ENCODE measurements at regions not wholly inside any gene's neighbourhood (a gene's known extent, or its start where the extent isn't known, plus 50 kb on each side); places are given as distances from the start of the nearest gene placed in this dataset.

- no peaks in the 10 kb centered on the region for H3K36me3 ChIP-seq (ENCODE audit: control insufficient read depth, insufficient read depth, low read length)
These were observed 234.3 kb upstream of the TRPC4 start for GRCh38 chr13:38103851-38104250.

DNA sequence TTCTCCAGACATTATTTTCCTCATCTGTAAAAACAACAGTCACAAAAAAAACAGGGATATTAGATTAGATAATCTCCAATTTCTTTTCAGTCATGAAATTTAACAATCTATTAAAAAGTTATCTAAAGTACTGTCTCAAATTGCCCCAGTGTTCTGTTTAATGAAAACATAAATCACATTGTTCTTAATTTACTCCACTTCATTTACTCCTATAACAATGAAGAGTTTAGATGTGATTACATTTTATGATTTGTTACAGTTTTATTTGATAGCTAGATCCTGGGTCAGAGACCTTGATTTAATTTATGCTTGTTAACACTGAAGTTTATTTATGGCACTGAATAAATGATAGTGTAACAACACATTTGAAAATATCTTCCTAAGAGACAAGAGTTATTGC lies 230.2 kb upstream of the TRPC4 start:
- ATAC-seq (no peak), DNase-seq (no peak)
- Histone ChIP-seq H3K27ac (ENCODE audit: low read length) (no peak overlapping the region), H3K4me1 (ENCODE audit: control insufficient read depth, insufficient read depth, low read length) (no peaks in the 10 kb centered on the region), H3K9me3 (ENCODE audit: control insufficient read depth, insufficient read depth, low read length) (peaks cover 5% of the 10 kb centered on the region), H3K4me3 (ENCODE audit: low read length) (no peak overlapping the region), H3K27me3 (ENCODE audit: control insufficient read depth, insufficient read depth, low read length) (no peaks in the 10 kb centered on the region), H3K36me3 (ENCODE audit: control insufficient read depth, insufficient read depth, low read length) (no peaks in the 10 kb centered on the region)
- intact Hi-C loops (cut with micrococcal nuclease): no loop called here
- Mint-ChIP-seq H3K4me1 (no peaks in the 10 kb centered on the region), H3K27ac (no peak overlapping the region), H3K27me3 (ENCODE audit: low read depth in 2 of 2) (no peaks in the 10 kb centered on the region), H3K4me3 (no peak overlapping the region), H3K36me3 (peaks cover 8% of the 10 kb centered on the region), H3K9me3 (peaks cover 13 to 17% of the 10 kb centered on the region in 2 donors)
- TF ChIP-seq CTCF (IDR thresholded peaks at IDR 0.05): no peak

More at GRCh38 chr13:38103851-38104250, 234.3 kb upstream of the TRPC4 start:
- peaks cover 8% of the 10 kb centered on the region for H3K36me3 Mint-ChIP-seq
- intact Hi-C loops (cut with micrococcal nuclease): no loop called here
- DNase-seq: no peak
- H3K27ac Mint-ChIP-seq: no peak overlapping the region
- Histone ChIP-seq H3K9me3 (ENCODE audit: control insufficient read depth, insufficient read depth, low read length) (peaks cover 5% of the 10 kb centered on the region), H3K27ac (ENCODE audit: low read length) (no peak overlapping the region), H3K27me3 (ENCODE audit: control insufficient read depth, insufficient read depth, low read length) (no peaks in the 10 kb centered on the region), H3K4me1 (ENCODE audit: control insufficient read depth, insufficient read depth, low read length) (no peaks in the 10 kb centered on the region), H3K4me3 (ENCODE audit: low read length) (no peak overlapping the region)
- H3K4me1 Mint-ChIP-seq: no peaks in the 10 kb centered on the region
- ATAC-seq: no peak
- TF ChIP-seq CTCF (IDR thresholded peaks at IDR 0.05): no peak
- no peak overlapping the region for H3K4me3 Mint-ChIP-seq
- no peaks in the 10 kb centered on the region for H3K27me3 Mint-ChIP-seq (ENCODE audit: low read depth in 2 of 2)
- peaks cover 11 to 17% of the 10 kb centered on the region in 2 donors for H3K9me3 Mint-ChIP-seq

DNA sequence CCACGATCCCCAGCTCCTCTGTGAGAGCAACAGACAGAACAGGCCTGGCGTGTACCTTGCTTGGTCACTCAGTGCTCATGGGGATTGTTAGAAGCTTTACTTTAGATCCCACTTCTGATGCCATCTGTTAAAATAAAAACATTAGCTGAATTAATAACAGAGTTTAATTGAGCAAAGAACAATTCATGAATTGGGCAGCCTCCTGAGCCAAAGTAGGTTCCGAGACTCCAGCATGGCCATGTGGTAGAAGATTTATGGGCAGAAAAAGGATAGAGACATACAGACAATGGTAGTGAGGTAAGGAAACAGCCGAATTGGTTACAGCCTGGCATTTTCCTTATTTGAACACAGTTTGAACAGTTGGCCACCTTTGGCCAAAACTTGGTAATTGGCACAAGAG lies 223.9 kb upstream of the TRPC4 start:
- no peaks in the 10 kb centered on the region for H3K36me3 Mint-ChIP-seq
- H3K9me3 Mint-ChIP-seq: peaks cover 9 to 15% of the 10 kb centered on the region in 2 donors
- no peak for TF ChIP-seq CTCF (IDR thresholded peaks at IDR 0.05)
- H3K27ac ChIP-seq (ENCODE audit: low read length): no peak overlapping the region
- no peaks in the 10 kb centered on the region for H3K36me3 ChIP-seq (ENCODE audit: control insufficient read depth, insufficient read depth, low read length)
- no peak overlapping the region for H3K4me3 ChIP-seq (ENCODE audit: low read length)
- WGBS (ENCODE audit: insufficient coverage): 79% methylated on average over 4 of the region's 4 CpGs
- ATAC-seq (no peak), DNase-seq (no peak)
- H3K27me3 ChIP-seq (ENCODE audit: control insufficient read depth, insufficient read depth, low read length): no peaks in the 10 kb centered on the region
- no peaks in the 10 kb centered on the region for H3K4me1 Mint-ChIP-seq
- no peaks in the 10 kb centered on the region for H3K4me1 ChIP-seq (ENCODE audit: control insufficient read depth, insufficient read depth, low read length)
- no peak overlapping the region for H3K4me3 Mint-ChIP-seq
- H3K27me3 Mint-ChIP-seq (ENCODE audit: low read depth in 2 of 2): no peaks in the 10 kb centered on the region
- no peak overlapping the region for H3K27ac Mint-ChIP-seq
- intact Hi-C loops (cut with micrococcal nuclease): no loop called here
- no peaks in the 10 kb centered on the region for H3K9me3 ChIP-seq (ENCODE audit: control insufficient read depth, insufficient read depth, low read length)

- Mint-ChIP-seq H3K4me1 (no peaks in the 10 kb centered on the region), H3K9me3 (peaks cover 6 to 14% of the 10 kb centered on the region in 2 donors), H3K27me3 (ENCODE audit: low read depth in 2 of 2) (no peaks in the 10 kb centered on the region), H3K4me3 (no peak overlapping the region), H3K27ac (no peak overlapping the region), H3K36me3 (no peaks in the 10 kb centered on the region)
- no peak for TF ChIP-seq CTCF (IDR thresholded peaks at IDR 0.05)
- intact Hi-C loops (cut with micrococcal nuclease): no loop called here
- no peak for DNase-seq
- 75% methylated on average over 2 of the region's 2 CpGs for WGBS (ENCODE audit: insufficient coverage)
- Histone ChIP-seq H3K4me1 (ENCODE audit: control insufficient read depth, insufficient read depth, low read length) (no peaks in the 10 kb centered on the region), H3K4me3 (ENCODE audit: low read length) (no peak overlapping the region), H3K36me3 (ENCODE audit: control insufficient read depth, insufficient read depth, low read length) (no peaks in the 10 kb centered on the region), H3K9me3 (ENCODE audit: control insufficient read depth, insufficient read depth, low read length) (peaks cover 15% of the 10 kb centered on the region), H3K27ac (ENCODE audit: low read length) (no peak overlapping the region), H3K27me3 (ENCODE audit: control insufficient read depth, insufficient read depth, low read length) (no peaks in the 10 kb centered on the region)
- ATAC-seq: no peak
These were observed 221.3 kb upstream of the TRPC4 start for GRCh38 chr13:38090913-38091312.
